SH-SY5Y (cell line): ENCODE measurements at regions not wholly inside any gene's neighbourhood (a gene's known extent, or its start where the extent isn't known, plus 50 kb on each side); places are given as distances from the start of the nearest gene placed in this dataset.

Source experiments
- GATA2 ChIP-seq: IDR thresholded peaks from 2 replicates; pipeline ENCODE4 v1.6.1; 2011; ENCODE audit warnings: mild to moderate bottlenecking, low read depth, low read length
- GATA3 ChIP-seq: IDR thresholded peaks from 2 replicates; pipeline ENCODE4 v1.6.1; 2011; ENCODE audit warnings: low read depth, mild to moderate bottlenecking, low read length, moderate library complexity

- TF ChIP-seq GATA2 (no peak), GATA3 (no peak)
These were observed 160.3 kb downstream of the KCTD15 start for GRCh38 chr19:33956941-33957340.
